ENCODE measurements at regions not wholly inside any gene's neighbourhood (a gene's known extent, or its start where the extent isn't known, plus 50 kb on each side); places are given as distances from the start of the nearest gene placed in this dataset.

DNA sequence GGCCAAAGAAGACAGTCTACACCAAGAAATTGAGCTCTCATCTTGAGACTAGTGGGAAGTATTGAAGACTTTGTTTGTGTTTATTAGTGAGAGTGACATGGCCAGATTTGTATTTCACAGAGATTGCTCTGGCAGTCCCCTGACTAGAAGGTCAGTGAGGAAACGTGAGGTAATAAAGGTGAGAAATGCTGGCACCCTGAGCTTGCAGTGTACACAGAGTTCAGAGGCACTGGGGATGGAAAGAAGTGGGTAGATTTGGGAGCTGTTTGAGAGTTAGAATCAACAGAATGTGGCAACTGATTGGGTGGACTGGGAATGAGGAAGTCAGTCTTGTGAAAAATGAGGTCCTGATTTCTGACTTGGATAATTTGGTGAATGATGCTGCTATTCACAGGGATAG, 336.9 kb downstream of the SNAPC1 start:
- DNase-seq: no peak

DNA sequence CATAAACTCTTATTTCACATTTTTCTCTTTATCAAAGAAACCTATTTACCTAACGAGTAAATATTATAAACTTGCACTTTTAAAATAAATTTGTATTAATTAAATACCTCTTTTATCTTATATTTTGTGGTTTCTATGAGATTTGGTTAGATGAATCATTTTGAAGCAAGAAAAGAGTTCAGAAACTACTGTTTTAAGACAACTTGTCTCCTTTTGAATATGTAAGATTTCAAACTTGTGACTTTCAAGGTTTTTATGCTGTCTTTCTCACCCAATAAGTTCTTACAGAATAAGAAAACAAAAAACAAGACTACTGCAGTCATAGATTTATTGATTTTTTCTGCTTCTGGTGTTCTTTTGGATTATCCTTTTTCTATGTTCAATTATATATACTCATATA, 339.0 kb downstream of the SNAPC1 start:
- no peak for DNase-seq

DNA sequence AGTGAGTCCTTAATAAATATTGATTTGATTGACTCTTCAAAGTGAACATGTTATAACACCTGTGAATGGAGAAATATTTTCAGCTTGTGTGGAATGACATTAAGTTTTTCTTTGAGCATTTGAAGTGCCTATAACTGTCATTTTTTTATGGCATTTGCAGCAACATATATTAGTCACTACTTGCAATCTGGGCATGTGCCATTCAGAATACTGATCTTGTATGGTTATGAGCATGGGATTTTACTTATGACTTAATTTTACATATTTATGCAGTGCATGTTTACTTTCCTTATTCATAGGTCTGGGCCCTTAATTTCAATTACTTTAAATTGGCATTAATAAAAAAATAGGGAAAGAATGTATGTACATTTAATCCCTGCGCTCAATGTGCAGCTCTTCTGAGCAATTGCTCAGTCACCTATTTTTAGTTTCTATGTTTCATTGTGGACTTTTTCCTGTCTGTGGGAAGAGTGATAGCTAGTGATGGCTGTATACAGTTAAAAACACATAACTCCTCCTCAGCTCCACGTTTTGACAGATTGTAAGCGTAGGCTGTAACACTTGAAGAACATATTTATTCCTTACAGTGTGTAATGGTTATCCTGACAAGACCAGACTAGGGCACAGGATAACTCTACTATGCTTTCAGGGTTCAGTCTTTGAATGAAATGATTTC, 339.6 kb downstream of the SNAPC1 start:
- DNase-seq: no peak

DNA sequence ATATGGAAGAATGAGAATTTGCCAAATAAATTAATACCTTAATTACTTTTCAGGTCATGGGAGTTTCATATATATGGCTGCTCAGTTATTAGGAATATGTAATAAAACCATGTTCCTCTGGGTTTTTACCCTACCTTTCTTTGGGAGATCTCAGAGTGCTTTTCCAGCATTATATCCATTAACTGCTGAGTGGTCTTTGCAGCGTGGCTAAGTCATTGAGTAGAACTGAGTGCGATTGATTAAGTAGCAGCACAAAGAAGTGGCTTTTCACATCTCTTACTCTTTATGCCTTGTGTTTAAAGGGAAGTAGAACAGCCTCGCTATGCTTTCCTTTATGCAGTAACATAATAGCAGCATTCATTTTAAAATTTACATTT, 340.1 kb downstream of the SNAPC1 start:
- no peak for DNase-seq

DNA sequence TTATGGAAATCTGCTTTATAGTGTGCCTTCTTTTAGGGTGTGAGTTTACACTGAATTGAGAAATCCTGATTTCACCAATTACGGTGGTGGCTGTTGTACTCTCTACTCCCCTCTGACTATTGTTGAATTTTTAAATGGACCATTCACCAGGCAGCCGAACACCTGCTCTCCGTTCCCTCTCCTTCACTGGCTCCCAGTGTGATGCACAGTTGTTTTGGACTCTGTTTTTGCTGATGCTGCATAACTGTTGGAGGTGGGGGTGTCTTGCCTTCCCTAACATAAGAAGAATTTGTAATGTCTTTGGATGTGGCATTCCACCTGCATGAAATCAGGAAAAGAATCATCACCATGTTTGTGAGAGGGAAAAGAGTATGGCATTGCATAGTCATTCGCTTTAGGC, 341.2 kb downstream of the SNAPC1 start:
- no peak for DNase-seq

DNA sequence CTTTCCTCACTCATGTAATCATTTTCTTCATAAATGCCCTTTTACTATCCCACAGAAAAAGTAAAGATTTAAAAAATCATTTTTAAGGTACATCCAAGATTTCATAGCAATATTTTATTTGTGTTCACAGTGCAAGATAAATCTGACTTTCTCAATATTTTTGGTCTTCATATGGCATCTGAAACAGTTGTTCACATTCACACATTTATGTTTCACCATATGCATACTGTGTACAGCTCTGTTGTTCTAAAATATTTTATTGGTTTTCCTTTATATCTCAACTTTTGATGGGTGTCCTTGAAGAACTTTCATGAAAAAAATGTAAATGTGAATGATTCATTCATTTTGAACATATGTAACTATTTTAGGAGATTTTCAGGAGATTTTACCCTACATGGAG, 348.7 kb downstream of the SNAPC1 start:
- DNase-seq: no peak

DNA sequence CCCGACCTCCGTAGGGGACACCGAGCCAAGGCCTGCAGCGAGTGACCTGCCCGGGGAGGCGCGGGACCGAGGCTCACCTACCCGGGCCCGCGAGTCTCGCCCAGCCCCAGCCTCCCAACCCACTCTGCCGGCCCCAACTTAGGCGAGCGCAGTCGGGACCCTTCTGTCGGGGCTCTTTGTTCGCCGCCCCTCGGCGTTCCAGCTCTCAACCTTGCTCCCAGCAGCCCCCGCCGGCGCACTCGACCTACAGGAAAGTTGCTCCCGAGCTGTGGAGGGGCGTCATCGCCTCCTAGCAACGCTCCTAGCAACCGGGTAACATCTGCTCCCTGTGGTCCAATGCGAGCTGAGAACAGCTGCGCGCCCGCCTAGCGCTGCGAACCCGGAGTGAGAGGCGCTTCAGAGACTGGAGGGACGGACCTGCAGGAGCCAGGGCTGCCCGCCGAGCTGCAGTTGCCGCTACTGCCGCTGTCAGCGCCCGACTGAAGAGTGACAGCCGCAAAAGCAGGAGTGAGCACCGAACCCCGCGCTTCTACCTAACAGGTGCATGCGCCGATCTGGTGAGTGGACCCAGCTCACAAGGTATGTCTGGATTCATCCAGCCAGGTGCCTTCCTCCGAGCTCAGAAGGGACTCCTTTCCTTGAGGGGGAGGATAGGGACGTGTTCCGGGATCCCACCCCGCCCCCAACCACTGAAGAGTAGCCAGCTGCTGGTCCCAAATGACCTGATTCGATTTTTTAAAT, 355.0 kb downstream of the SNAPC1 start:
- DNase-seq: peak; percentile 67

DNA sequence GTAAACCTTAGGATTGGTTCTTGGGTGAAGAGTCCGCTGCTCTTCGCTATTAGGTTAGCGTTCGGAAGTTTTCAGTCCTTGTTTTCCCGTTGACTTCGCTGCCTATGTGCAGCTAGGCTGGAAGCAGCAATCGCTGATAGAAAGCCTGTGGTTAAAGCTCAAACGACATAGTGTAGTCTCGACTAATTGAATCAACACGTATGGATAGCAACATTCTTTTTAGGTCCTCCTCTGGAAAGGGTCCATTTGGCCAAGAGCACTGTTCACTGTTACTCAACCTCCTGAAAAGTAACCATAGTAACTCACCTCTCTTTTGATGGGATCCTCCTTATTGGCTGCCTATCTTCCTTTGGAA, 355.5 kb downstream of the SNAPC1 start:
- DNase-seq: no peak

DNA sequence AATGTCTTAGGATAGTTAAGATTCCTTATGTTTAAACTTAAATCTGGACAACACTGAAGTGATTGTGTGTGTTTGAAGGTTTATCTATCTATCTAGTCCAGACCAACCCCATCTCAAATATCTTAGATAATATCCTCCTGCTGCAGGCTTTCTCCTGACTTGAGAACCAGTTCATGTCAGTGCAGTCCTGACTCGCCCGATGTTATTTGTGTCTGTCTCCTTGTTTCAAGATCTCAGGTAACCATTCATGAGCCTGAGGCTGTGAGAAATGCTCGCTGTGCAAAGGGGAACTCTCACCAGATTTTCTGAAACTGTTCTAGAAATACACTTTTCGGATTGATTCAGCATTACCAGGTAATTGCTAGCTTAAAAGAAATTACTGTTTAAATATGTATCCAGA, 356.2 kb downstream of the SNAPC1 start:
- no peak for DNase-seq

DNA sequence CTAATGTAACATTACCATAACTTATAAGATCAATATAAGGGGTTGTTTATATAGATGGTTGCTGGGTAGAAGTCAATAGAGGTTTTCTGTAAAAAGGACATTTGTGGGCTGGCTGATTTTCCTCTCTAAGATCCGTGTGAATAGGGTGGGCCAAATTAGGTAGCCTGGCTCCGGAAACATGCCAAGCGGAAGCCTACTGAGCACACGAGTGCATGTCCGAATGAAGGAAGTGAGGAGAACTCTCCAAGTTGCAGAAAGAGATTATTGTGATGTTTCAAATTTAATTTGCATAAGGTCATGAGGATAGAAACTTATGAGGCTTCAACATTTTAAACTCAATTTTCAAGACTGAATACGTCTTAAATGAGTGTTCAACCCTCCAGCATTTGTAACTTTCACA, 356.7 kb downstream of the SNAPC1 start:
- no peak for DNase-seq

DNA sequence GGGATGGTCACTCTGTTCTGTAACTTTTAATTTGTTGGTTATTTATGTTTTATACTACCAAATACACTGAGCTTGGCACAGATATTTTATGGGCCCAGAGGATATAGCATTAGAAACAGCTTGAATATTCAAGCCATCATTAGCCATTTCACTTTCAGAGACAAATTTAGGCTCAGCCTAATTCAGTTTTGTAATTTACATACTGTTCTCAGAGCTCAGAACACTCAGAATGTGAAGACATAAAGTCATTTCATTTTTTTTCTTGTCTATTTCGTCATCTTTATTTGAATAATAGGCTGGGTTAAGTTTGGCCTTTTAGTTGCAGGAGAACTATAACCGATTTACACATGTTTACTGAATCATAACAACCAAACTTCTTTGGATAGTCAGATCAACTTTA, 361.7 kb downstream of the SNAPC1 start:
- no peak for DNase-seq

DNA sequence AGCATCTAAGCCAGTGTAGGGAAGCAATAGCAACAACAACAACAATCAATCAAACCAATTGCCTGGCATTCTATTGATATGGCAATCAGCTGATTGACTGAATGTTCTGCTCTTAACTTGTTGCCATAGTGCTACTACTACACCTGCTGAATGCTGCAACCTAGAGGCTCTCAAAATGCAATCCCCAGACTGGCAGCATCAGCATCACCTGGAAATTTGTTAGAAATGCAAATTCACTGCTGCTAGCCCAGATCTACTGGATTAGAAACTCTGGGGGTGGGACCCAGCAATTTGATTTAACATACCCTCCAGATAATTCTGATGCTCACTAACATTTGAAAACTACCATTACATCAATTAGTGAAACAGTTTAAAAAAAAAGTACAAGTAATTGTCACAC, 363.6 kb downstream of the SNAPC1 start:
- DNase-seq: no peak

DNA sequence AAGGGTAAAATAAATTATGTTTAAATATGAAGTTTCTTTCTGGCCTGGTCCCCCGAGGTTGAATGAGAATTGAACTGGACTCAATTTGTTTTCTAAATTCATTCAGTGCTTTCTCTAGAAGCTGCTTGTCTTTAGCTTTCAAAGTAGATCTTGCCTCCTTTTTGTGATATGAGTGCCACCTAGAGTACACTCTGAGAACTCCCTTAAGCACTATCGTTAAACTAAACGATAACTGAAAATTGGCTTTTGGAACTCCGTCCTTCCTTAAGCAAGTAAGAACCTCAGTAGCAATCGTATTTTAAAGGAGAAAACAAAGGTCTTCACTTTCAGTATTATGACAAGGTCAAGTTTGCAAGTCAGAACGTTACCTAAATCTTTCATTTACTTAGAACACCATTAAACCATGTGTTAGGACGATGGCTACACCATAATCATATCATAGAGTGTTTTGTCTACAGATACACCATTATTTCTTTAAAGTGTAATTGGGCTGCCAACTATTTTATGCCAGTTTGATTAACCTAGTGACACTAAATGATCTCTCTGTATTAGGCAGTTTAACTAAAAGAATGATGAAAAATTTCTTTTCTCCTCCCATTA, 364.8 kb downstream of the SNAPC1 start:
- no peak for DNase-seq

DNA sequence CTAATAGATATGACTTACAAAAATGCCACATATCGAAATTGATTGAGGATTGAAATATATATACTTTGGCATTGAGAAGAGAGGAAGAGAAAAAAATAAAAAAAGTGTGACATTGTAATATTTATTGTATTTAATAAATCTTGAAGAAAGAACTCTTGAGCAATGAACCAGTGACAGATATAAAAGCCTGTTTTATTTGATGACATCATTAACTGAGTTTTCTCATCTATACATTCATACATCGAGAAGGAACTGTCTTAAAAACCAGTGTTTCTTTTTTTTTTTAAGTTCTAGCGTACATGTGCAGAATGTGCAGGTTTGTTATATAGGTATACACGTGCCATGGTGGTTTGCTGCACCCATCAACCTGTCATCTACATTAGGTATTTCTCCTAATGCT, 368.2 kb downstream of the SNAPC1 start:
- no peak for DNase-seq

DNA sequence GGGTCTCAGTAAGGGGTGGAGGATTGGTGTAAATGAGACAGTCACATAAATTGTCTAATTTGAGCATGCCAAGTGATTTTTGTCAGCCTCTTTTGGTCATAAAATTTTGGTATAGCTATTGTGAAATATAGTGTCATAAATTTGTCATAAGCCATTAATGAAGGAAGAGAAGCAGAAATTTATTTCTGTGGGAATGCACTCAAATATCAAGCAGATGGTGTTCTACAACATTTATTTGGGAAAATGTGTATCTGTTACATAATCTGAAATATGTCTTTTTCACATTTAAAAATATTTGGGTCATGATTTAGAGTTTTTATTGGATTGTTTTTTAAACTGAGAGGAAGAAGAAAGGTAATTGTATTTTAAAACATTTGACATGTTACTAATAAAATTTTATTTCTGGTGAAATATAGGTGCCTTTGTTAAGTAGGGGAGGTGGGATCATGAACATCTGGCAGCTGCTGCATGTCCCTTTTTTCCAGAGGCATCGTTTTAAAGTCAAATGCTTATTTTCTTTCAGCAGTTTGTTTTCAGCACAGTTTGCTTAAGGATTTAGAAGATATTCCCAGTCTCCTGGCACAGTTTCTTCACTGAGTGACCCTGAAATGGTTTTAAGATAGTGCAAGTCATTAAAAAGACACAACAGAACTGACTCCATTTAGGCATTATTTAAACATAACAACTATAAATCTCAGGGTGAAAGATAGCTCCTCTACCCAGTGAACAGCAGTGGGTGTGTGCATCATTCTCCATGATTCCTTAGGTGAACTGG, 371.7 kb downstream of the SNAPC1 start:
- no peak for DNase-seq

DNA sequence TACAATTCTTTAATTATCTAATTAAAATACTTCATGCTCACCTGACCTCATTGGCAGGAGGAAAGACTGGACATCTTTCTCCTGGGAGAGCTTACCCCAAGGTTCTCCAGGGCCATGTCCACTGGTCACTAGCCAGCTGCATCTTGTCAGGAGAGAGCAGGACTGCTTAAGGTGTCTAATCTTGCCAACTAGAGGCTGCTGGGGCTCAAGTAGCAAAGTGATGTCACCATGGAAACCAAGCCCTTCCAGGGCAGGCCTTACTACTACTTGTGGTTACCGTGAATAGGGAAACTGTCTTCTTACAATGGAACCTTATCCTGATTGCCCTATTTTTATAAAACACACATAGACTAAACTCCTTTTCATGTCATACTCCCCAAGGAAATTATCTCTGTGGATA, 376.4 kb downstream of the SNAPC1 start:
- no peak for DNase-seq

DNA sequence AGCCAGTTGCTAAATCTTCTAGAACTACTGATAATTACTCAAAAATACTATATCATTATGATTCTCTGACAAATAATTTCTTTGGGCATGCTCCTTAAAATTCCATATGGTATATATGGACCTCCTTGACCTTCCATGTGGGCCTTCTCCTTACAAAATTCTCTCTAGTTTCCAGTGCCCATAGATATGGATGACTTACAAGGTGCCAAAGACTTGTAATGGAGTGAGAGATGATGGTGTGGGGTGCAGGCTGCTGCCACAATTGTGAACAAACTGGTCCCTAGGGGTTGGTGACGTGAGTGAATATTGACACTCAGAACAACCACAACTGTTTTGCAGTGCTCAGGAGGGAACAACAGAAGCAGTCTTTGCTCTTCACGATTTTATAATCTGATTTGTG, 378.9 kb downstream of the SNAPC1 start:
- DNase-seq: no peak

DNA sequence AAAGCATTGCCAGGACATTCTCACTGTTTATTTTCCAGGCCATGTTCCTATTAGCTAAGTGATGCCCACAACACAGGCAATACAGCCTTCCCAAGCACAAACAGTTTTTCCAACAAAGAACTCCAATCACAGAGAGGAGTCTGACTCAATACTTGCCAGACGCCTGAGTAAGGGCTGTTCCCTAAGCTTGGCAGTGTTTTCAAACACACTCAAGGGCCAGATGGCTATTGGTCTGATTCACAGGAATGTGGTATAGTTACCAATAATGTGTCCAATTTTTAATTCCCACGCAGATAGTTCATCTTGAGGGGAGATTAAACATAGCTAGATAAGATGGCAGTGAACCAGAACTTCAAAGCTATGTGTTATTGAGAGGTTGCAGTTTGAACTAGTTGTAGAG, 381.0 kb downstream of the SNAPC1 start:
- no peak for DNase-seq

DNA sequence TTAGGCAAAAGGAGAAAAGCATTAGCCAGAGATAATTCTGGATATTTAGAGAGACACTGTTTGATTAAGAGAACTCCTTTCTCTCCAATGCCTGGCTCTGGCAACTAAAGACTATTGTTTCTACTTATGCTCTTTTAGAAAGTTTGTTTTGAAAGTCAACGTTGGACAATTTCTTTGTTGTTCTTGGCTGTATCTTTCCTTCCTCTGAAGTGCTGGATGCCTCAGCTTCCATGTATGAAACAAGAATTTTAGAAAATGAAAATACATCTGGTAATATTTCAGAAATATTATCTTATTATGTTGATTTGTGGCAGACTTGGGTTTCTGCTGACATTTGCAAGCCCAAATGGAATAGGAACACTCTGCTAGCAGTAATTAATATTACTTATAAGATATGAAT, 382.6 kb downstream of the SNAPC1 start:
- DNase-seq: no peak

DNA sequence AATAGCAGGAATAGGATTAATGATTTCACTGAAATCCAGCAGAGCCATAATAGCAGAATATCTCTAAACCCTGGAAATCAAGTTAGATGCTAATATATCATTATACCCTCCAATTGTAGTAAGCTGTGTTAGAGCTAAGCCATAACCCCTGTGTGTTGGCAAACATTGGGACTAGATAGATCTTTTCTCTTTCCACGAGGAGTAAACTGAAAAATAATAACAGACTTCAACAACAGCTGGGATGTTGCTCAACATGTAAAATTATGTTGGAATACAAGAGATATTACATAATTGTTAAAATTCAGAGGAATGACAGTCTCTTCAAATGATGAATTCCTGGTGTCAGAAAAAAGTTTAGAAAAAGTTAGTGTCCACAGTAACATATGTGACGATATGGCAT, 383.8 kb downstream of the SNAPC1 start:
- no peak for DNase-seq

DNA sequence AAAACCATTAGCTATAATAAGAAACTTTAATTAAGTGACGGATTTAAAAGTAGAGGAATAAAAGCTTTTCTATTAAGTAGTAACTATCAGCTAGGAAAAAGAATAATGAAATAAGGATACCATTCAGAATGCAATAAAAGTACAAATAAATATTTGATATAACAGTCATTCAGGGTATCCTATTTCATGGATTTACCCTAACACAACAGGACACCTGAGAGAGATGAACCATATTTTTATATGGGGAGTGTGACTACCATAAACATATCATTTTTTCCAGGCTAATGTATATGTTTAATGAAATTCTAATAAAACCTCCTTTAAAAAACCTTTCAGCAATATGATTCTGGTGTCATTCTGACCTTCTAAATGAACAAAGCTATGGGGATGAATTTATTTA, 393.8 kb downstream of the SNAPC1 start:
- no peak for DNase-seq

DNA sequence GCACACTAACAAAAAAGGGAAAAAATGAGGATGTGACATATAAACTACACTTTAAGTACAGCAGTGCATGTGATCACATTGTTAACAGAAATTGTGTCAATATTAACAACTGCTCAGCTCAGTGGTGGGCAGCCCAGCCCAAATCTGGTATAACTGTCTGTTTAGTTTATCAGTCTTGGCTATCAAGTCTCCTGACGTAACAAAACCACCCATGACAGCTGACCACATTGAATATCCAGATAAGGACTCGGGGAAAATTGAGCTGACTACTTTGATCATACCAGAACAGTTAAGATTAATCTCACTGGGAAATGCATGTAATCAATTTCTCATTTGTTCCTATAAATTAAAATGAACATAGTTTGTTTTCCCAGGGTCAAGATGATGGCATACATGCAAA, 396.6 kb downstream of the SNAPC1 start:
- DNase-seq: no peak

DNA sequence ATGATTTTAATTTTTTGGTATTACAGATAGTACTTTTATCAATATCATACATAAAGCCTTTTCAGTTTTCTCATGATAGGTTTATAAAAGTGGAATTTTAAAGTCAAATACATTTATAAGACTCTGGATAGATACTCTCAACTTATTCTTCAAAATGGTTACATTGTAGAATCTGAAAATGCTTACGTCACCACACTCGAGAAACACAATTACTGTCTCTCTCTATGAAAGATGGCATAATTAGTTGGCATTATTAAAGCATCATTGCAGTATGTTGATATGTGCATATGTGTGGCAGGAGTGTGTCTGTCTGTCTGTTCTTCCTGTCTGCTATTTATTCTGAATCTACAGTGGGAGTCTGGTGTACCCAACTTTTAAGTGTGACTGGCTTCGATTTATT, 397.1 kb downstream of the SNAPC1 start:
- DNase-seq: no peak

DNA sequence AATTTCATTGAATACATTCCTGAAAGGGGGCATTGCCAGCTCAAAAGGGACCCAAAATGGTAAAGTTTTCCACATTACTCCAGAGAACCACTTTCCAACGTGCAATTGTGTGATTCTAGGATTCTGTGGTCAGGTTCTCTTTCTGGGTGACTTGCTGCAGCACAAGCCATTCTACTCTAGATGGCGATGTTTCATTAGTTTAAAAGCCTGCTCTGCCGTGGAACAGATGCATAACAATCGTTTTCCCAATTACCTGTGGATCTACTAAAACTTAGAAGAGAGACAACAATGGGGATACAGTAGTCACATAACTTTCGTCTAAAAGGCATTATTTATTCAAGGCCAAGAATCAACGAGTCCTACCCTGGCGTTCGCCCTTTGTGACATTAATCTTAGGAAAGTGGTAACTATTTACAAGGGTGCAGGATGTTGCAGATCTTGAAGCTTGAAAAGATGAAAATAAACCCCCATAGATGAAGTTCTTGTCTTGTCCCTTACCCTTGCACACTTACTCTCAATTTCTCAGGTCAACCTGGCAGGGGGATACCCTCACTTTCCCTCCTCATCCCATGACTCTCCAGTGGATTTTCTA, 400.9 kb downstream of the SNAPC1 start:
- DNase-seq: no peak

Measured in CD4-positive, alpha-beta T cell treated with Interleukin-15 for 1 hour (primary cell).